C4-2B (cell line): ENCODE measurements at regions not wholly inside any gene's neighbourhood (a gene's known extent, or its start where the extent isn't known, plus 50 kb on each side); places are given as distances from the start of the nearest gene placed in this dataset.

Experiments
- H3K27ac ChIP-seq: fragments of 450-650 bp; 2 replicates; pipeline ENCODE4 v1.5.1; 2017
- CTCF ChIP-seq: fragments of 450-650 bp; conservative IDR thresholded peaks from 2 replicates; pipeline ENCODE4 v1.5.1; 2017; ENCODE audit warnings: mild to moderate bottlenecking
- ZFX ChIP-seq: fragments of 450-650 bp; IDR thresholded peaks from 2 replicates; pipeline ENCODE4 v1.6.1; 2017

DNA sequence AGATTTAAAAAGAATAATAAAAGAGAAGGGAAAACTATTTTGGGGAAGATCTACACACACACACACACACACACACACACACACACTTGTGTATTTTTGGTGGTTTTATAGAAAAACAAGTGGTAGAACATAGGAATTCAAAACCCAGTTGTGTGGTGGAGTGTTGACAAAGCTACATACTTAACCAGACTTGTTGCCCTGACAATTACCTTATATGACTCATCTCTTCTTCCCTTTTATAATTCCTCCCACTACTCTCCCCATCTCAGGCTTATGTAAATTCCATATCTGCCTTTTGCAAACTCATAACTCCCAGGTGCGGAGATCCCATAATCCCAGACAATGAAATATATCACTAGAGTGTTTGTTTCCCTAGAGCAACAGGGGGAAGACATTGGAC, 873.7 kb downstream of the NXPH1 start:
- no peak overlapping the region for H3K27ac ChIP-seq
- TF ChIP-seq ZFX (no peak), CTCF (no peak)

GRCh38 chr7:9324513-9324912, 891.1 kb downstream of the NXPH1 start:
- TF ChIP-seq ZFX (no peak), CTCF (no peak)

GRCh38 chr7:9328296-9328695, 894.9 kb downstream of the NXPH1 start:
- no peak for TF ChIP-seq CTCF
- TF ChIP-seq ZFX, result no peak
- no peak overlapping the region for H3K27ac ChIP-seq

More at GRCh38 chr7:9324513-9324912, 891.1 kb downstream of the NXPH1 start:
- no peak overlapping the region for H3K27ac ChIP-seq

DNA sequence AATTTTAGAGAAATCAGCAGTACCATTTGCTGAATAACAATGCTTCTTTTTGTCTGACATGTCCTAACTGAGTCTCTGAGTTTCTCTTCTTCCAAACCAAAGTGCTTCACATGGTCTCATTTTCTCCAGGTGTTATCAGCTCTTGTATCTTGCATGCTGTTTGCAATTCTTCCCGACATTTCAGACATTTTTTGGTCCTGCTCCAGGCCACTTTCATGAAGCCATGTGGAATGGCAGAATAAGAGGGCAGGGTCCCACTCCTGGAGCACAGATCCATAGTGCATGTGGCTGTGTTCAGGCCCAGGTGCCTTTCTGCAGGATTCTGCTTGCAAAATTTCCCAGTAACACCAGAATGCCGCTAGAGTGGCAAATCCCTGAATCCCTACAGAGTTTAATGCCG, 916.2 kb downstream of the NXPH1 start:
- TF ChIP-seq ZFX, result no peak
- no peak for TF ChIP-seq CTCF

GRCh38 chr7:9391221-9391620, 957.8 kb downstream of the NXPH1 start:
- no peak overlapping the region for H3K27ac ChIP-seq
- TF ChIP-seq ZFX, result no peak
- no peak for TF ChIP-seq CTCF

More for the DNA sequence above, 916.2 kb downstream of the NXPH1 start:
- no peak overlapping the region for H3K27ac ChIP-seq

DNA sequence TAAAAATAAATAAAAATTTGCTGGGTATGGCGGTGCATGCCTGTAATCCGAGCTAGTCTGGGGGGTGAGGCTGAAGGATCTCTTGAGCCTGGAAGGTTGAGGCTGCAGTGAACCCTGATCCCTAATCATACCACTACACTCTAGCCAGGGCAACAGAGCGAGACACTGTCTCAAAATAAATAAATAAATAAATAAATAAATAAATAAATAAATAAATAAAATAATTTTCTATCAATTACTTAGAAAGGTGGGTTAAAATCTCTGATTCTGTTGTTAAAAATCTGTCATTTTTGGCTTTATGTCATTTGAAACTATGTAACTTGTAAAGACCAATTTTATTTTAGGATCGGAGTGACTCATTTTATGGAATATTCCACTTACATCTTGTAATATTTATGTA, 958.6 kb downstream of the NXPH1 start:
- H3K27ac ChIP-seq, result no peak overlapping the region
- no peak for TF ChIP-seq ZFX
- TF ChIP-seq CTCF, result no peak

DNA sequence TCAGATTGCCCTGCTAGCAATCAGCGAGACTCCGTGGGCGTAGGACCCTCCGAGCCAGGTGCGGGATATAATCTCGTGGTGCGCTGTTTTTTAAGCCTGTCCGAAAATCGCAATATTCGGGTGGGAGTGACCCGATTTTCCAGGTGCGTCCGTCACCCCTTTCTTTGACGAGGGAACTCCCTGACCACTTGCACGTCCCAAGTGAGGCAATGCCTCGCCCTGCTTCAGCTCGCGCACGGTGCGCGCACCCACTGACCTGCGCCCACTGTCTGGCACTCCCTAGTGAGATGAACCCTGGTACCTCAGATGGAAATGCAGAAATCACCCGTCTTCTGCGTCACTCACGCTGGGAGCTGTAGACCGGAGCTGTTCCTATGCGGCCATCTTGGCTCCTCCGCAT, 971.0 kb downstream of the NXPH1 start:
- peak overlapping the region; percentile 25; the same call in 1 of the 2 replicates for H3K27ac ChIP-seq

DNA sequence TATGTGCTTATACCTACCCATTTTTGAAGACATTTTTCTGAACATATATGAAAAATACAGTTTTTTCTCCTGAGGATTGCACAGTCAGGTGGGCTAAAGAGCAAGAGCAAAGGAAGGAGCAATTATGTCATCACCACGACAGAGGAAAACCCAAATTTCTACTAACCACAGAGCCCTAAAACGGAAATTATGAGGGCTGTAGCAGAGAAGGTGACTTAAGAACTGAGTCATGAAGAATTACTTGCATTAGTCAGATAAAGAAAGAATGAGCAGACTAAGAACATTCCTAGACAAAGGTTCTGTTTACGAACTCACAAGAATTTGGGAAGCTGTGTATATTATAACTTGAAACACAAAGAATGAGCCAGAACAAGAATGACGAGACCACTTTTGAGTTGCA, 974.4 kb downstream of the NXPH1 start:
- TF ChIP-seq ZFX (no peak), CTCF (no peak)
- no peak overlapping the region for H3K27ac ChIP-seq
